Kidney tubule cell (primary cell): ENCODE measurements at regions not wholly inside any gene's neighbourhood (a gene's known extent, or its start where the extent isn't known, plus 50 kb on each side); places are given as distances from the start of the nearest gene placed in this dataset.

Experiments
- DNase-seq: peaks from one replicate; pipeline ENCODE4 v3.0.0-alpha.2; 2018; ENCODE audit warnings: low spot score

DNA sequence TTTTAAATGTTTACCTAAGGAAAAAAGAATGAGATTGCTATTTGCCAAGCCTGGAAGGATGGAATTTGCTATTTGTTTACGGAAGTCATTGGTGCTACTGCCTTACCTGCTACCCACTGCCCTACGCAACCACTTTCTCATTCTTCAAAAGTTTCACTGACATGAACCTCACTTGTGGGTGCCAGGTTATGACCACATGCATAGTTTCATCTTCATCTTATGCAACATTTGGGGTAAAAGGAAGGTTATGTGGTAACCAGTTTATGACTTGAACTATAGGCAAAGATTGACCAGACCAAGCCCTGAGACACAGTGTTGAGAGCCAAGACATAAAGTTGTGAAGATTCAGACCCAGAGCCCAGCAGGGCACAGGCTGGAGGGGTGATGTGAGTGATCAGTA is 142.5 kb downstream of the LACC1 start:
- DNase-seq = peak; percentile 46

DNA sequence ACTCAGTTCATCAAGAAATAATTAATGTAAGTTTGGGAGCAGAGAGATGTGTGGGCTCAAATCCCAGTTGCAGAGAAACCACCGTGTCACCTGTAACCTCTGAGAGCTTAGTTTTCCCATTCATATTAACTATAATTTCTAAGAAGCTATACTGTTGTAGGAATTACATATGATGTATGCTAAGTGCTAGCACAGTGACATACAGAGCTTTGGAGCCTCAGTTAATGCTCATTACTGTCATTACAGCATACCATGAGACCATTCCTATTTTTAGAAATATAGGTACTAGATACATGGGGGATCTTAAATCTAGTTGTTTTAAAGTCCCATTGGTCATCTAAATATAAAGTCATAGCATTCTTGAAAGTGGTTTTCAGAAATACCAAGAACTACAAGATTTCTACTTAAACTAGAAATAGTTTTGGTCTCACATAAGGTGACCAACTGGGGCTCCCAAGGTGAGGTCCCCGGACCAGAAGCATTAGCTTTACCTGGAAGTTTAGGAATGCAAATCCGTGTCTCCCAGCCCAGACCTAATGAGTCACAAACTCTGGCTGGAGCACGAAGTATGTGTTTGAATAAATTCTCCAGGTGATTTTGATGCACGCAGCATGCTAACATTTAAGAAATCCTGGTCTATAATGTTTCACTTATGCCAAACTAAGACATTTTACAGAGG is 144.6 kb downstream of the LACC1 start:
- peak; percentile 50 for DNase-seq

DNA sequence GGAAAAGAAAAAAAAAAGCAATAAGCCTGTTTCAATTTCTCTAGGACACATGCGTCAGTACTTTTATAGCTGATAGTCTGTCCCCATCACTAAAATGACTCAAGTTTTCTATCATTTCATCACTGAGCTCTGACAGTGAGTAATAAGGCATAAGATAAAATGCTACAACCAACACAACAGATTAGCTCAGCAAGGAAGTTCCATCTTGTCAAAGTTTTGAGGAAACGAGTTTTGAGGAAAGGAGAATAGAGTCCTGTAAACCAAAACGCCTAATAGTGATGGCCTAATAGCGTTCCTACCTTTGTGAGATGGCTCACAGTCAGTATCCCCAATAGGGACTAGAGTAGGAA is 145.1 kb downstream of the LACC1 start:
- DNase-seq = peak; percentile 51

DNA sequence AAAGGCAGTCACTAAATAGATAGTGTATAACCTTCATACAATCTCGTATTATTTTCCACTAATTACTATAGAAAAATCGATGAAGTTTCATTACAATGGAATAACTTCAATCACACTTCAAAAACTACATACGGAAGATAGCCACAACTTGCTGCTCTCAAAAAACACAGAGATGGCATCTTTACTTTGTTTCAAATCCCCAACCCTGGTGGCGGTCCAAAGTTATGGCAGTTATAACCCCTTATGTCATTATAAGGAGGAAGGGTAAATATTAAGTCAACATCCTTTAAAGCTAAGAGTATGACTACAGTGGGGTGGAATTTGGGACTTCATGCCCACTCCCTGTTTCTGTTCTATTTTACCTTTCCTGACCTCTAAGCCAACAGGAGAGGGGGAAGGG is 146.5 kb downstream of the LACC1 start:
- no peak for DNase-seq

DNA sequence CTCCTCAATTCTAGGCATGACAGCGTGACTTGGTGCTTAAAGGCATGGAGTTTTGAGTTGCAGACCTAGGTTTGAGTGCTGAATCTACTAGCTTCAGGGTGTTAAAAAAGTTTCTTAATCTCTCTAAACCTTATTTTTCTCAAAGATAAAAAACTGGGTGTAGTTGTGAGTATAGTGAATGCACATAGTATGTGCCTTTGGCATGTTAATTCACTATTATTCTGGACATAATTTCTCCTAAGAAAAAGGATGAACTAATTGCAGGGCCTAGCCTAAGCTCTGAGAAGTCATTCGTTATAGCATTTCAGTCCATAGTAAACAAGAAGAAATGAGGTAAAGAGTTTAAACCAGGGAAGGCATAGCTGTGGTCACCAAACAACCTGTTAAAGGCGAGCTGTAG is 149.0 kb downstream of the LACC1 start:
- DNase-seq = no peak

DNA sequence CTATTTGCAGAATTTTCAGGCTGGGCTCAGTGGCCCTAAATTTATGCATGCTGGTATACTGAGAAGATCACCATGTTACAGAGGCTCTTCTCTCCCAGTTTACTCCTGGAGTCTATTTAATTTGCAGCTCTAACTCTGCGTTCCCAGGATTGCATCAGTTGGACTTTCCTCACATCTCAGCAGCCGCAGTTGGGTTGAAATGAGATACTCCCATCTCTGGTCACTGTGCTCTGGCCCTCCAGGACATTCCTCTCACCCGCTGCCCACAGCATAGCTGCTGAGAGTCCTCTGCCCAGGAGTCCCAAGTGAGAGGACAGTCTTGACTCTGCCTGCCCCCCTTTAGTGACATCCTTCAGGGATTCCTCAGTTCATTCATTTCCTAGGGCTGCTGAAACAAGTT is 150.9 kb downstream of the LACC1 start:
- DNase-seq = no peak

DNA sequence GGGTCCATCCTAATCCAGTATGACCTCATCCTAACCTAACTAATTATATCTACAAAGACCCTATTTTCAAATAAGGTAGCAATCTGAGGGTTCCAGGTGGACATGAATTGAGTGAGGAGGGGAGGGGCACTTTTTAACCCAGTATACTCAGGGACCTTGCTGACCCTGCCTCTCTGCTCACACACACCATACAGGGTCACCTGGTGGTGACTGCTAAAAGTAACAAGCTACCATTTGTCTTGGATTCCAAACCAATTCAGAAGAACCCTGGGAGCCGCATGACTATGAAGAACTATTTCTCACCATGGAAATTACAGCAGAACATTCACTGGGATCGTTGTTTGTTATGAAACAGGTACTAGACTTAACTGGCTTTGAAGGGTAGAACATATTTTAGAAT is 151.9 kb downstream of the LACC1 start:
- no peak for DNase-seq

DNA sequence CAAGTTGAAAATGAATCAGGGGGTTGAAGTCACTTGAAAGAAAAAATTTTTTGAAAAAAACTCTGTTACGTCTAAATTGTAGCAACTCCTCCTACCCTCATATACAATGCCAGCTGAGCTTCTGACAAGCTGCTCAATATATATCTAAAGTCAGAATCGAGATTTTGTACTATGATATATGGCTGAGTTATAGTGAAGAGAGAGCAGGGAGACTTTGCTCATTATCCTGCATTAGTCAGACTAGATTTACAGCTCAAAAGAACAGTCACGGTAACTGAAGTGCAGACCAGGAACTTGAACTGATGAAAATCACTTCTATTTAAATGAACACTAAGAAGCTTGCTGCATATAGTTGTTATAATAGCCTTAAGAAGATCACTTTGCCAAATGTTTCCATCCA is 153.1 kb downstream of the LACC1 start:
- no peak for DNase-seq

DNA sequence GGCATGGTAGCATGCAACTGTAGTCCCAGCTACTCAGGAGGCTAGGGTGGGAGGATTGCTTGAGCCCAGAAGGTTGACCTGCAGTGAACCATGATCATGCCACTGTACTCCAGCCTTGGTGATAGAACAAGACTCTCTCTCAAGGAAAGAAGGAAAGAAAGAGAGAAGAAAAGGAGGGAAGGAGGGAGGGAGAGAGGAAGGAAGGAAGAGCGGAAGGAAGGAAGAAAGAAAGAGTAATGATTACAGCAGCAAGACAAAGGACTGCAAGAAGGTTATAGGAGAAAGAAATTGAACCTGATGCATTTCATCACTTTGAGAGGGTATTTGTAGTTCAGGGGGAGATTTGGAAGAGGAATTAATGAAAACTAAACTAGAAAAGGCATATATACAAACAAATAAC is 155.7 kb downstream of the LACC1 start:
- DNase-seq = no peak

DNA sequence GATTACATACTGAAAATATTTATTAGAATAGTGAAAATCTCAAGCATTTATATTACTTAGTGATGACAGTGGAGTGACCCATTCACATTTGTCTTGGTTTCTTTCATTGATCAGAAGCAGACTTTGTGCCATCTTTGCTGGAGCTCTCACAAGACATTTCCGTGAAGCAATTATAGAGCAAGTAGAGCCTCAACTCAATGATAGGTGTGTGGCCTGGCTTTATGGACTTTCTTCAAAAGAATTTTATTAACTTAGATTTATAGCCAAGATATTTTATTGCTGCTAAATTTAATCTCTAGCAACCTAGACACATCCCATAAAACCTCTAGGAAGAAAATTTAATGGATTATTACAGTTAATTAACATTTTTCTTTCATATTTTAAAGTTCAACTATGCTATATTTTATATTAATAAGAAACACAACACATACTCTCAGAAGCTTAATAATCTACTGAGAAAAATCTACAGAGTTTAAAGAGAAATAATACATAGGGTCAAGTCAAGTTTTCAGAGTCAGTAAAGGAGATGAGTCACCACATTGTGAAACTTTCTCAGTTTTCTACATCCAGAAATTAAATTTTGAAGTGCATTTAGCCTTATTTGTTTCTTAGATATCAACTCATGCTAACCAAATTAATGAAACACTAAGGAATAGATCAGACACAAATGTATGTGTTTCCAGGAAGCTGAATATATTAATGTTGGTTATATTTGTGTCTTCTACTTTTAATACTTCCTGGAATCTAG is 160.5 kb downstream of the LACC1 start:
- DNase-seq = no peak

DNA sequence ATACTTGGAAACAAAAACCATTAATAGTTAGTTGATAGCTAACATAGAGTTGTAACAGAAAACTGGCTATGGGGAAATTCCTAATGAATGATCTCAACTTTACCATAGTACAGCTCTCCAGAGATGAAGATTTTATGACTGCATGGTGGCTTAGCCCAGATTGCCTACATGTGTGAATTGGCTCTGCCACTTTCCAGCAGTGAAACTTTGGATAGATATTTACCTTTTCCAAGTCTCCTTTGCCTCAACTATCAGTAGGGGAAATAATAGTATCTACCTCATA is 161.1 kb downstream of the LACC1 start:
- peak; percentile 74 for DNase-seq

DNA sequence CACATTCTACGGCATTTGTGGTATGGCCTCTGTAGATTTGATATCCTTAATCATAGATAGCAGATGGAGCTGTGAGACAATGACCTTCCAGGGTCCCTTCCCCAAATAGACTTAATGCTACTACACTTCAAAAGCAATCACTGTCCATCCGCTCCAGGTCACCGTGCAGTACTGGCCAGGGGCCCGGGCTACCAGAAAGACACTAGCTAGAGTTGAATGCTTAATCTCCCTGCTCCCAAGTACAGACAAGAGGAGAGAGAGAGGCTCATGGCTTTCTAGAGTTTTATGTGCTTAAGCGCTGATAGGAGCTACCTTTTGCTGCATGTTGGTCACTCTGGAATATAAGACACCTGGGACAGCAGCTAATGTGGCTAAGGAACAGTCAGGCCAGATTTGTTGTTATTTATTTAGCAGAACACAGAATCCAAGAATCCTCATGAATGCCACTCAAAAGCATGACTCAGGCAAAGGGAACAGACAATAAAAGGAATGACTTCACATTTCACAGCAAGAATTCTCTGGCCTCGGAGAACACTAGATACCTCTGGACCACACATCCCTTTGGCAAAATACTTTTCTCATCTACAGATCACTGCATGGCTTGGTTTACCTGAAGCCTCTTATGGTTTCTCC is 165.0 kb downstream of the LACC1 start:
- DNase-seq = peak; percentile 56

DNA sequence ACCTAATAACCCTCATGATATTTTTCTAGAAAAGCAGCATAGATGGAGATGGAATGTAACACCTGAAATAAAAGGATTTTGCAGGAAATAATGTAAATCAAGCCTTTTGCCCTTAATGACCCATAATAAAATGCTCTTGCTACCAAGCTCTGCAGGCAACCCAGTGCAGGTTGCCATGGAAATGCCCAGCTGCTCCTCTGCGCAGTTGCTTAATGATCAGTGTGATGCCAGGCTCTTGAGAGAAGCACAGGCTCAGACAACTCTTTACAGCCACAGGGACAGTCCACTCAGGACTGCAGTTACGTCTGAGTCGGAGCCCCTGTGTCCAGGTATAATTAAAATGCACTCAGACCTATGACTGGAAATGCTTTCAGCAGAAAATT is 165.5 kb downstream of the LACC1 start:
- DNase-seq = peak; percentile 3

DNA sequence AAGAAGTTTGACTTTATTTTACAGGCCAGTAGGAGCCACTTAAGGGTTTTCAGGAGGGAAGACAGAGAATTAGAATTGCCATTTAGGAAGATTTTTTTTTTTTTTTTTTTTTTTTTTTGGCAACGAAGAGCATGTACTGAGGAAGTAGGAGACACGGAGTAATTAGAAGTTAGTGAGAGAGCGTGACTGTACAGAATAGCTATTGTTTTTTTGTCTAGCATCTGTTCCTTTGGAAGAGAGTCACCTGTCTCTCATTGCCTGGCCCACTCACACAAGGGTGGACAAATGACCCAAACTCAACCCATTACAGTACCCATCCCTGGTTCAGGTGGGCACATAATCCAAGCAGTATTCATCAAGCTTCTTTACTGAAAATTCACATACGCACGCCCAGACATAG is 166.7 kb downstream of the LACC1 start:
- no peak for DNase-seq

DNA sequence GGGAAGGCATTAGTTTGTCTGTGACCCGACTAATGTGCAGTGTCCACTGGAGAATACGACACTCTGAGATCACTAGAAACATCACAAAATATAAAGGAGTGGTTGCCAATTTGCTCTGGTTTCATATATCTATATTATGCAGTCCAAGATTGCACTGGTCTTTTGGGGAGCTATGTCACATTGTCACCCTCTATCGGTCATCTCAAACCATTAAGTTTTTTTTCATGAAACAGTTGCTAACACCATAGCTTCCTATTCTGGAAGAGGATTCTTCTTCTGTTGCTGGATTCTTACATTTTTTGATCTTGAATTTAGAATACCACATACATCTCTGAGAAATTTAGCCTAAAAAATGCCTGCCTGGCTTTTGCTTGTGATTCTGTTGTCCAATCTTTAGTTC is 168.6 kb downstream of the LACC1 start:
- DNase-seq = peak; percentile 9

DNA sequence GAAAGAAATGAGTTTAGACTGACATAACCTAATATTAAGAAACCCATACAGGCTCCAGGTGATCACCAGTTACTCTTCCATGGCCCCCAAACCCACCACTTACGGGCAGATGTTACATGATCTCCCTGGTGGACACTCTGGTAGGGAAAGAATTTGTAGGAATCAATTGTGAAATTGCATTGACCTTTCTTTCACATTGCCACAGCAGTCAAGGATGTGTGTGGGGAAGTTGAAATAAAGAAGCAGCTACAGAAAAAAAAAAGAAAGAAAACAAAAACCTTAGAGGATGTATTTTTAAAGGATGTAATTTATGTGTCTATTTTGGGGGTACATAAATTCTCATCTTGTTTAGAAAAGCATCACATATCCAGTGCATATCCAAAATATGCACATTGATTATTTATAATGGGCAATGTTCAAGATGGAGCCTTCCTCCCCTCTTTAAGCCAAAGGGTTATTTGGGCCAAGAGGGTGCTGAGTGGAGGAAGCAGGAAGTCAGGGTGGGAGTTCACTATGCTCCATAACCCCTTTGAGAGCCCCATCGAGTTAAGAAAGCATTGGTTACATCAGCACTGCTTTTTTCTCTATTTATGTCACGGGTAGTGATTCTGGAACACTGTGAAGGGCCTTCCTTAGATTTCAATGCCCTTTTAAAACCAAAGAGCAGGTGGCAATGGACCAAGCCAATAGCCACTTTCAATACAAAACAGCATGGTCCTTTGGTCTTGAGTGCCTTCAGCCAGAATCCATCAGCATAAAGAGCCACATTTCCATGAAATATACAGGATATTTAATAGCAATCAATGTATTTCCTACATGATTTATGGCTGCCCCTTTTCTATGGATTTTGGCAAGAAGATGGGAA is 169.6 kb downstream of the LACC1 start:
- DNase-seq = no peak

DNA sequence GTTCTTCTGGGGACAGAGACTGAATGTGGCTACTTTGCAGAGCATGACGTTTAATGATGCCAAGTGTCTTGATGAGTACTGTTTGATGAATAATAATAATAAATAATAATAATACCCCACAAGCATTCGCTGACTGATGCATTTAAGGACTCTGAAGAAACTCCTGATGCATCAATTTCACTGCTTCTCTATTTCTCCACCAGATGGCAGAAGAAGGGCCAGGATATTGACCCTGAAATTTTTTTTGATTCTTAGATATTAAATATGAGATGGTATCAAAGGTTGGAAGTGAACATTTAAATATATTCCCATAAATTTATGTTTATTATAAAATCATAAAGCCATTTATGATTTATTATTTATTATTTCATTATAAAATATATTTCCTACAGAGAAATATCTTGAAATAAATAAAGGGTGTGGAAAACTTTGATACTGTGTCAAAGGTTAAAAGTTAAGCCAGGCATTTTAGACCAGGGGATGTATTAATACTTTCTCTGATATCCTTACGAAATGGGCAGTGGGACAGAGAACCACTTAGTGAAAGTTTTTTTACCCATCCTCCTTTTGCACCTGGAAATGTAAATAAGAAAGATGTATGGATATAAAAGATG is 170.9 kb downstream of the LACC1 start:
- DNase-seq = peak; percentile 41

DNA sequence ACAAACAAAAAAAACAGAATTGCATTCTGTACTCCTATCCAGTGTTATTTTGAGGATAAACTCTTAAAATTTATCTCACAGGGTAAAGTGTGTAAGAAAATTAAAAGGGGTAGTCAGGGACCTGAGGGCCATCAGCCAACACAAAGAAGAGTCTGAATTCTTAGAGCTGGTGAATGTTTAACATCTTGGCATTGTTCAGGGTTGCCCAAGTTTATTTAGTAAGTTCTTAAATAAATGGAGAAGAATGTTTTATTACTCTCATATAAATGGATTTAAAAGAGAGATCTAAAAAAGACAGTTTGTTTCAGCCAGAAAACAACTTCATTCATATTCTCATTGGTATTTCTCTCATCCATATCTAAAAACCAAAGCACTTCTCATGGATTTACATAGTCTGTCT is 171.7 kb downstream of the LACC1 start:
- DNase-seq = peak; percentile 11

DNA sequence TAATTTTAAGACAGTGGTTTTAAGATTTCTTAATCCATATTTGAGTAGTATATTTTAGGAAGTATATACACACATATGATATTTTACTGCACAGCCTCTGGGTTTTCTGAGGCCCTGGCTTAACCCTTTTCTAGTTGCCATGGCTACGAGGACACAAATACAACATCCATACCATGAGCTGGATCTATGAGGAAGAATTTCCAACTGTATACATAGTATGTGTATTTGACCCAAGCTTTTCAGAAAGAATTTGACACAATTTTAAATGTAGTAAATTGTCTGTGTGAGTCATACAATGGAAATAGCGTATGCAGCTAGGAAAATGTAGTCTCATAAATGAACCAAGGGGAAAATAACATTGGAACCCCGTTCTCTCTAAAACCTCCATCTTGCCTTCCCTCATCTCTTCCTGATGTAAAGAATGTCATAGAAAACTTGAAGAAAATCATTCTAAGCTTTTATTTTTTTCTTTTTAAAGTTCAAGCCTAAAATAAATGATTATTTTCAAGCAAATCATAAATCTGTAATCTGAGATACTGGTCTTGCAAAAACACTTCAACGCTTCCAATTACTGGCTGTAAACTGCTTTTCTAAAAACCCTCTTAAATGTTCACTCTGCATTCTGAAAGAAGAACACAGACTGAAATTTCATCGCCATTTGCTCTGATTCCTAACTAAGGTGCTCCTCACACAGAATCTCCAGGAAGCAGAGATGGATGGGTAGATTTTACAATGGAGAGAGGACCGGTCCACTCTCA is 172.4 kb downstream of the LACC1 start:
- no peak for DNase-seq

DNA sequence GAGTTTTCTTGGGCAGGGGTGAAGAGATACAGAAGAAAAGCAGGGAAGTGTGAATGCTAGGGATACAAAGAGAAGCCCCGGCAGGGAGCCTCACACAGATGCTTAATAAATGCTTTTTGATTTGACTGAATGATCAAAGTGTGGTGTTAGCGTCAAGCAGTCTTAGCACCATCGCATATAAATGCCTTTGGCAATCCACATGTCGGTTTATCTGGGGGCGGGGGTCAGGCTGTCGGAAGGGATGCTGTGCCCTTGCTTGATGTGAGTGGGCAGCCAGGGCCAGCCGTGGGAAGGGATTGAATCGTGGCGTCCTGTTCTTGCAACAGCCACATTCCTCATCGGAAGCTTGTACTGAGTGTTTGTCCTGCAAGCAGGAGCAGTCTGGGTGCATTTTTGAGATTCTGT is 173.1 kb downstream of the LACC1 start:
- DNase-seq = peak; percentile 34

DNA sequence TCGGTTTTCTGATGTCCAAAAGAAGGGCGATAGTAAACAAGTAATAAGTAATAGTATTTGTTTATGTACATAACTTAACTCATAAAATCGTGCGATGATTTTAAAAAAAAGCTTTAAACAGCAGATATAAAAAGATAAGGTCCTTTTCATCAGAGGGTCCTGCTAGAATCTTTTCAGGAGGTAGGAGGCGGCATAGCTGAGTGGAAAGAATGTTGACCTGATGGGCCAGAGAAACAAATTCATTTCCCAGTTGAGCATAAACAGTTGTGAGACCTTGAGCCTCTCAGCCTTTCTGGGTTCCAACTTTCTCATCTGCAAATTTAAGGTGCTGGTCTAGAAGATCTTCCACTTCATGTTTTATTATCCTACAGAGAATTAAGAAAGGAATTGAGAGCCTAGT is 173.5 kb downstream of the LACC1 start:
- DNase-seq = no peak

DNA sequence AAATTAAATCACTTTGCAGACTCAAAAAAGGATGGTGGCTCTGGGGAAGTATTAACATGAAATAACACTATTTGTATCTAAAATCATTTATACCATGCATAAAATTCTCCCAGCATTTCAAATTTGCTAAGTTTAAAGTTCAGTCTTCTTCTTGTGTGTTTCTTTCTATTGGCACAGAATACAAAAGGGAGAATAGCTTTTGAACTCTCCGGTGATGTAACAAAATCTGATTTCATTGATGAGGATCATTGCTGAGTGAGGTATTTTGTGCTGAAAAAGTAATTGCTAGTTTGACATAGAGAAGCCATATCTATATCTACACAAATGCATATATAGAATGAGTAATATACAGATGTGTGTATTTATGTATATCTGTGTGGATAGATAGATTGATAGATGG is 174.8 kb downstream of the LACC1 start:
- no peak for DNase-seq
